ENCODE measurements at regions not wholly inside any gene's neighbourhood (a gene's known extent, or its start where the extent isn't known, plus 50 kb on each side); places are given as distances from the start of the nearest gene placed in this dataset.

DNA sequence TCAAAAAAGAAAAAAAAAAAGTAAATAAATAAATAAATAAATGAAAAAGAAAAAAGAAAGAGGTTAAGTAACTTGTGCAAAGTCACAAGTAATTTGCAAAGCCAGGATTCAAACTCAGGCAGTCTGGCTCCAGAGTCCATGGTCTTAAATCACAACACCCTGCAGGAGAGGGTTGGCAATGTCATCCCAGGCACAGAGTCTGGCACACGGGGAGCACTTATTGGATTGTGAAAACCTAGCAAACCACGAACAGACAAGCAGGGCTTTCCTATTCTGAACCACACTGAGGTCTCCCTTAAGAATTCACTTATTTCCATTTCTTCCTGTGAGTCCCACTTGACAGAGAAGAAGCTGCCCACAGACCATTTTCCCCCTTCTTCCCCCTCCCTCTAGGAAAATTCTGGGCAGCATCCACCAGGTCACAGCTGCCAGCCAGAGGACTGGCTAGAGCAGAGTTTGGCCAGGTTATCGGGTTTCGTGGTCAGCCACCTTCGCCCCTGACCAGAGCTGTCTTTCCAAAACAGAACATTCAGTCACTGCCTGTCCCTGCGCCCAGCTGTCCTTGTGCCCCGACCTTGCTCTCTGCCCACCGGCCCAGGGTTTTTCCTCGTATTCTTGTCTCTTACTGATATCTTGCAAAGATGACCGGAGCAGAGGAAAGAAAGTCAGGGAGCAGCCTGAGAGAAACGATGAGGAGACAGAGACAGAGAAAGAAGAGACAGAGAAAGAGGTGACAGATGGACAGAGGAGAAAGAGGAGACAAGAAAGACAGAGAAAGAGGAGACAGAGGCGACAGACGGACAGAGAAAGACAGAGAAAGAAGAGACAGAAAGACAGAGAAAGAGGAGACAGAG is 106.4 kb upstream of the PTPN1 start:
- no peak for ATAC-seq
- H3K4me1 Mint-ChIP-seq, result peaks cover 8% of the 10 kb centered on the region
- POLR2A ChIA-PET, result no interaction called here
- H3K9me3 Mint-ChIP-seq, result no peaks in the 10 kb centered on the region
- H3K4me3 Mint-ChIP-seq, result no peak overlapping the region
- no peaks in the 10 kb centered on the region for H3K27me3 Mint-ChIP-seq (ENCODE audit: low read depth)
- CTCF ChIA-PET, result no interaction called here
- H3K36me3 Mint-ChIP-seq, result no peaks in the 10 kb centered on the region
- no peak for DNase-seq (ENCODE audit: low spot score)
- no peak overlapping the region for H3K27ac Mint-ChIP-seq
- TF ChIP-seq, protein P1, sequence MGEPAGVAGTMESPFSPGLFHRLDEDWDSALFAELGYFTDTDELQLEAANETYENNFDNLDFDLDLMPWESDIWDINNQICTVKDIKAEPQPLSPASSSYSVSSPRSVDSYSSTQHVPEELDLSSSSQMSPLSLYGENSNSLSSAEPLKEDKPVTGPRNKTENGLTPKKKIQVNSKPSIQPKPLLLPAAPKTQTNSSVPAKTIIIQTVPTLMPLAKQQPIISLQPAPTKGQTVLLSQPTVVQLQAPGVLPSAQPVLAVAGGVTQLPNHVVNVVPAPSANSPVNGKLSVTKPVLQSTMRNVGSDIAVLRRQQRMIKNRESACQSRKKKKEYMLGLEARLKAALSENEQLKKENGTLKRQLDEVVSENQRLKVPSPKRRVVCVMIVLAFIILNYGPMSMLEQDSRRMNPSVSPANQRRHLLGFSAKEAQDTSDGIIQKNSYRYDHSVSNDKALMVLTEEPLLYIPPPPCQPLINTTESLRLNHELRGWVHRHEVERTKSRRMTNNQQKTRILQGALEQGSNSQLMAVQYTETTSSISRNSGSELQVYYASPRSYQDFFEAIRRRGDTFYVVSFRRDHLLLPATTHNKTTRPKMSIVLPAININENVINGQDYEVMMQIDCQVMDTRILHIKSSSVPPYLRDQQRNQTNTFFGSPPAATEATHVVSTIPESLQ (CRISPR knock-in tag; IDR thresholded peaks at IDR 0.05), result no peak
- no peak for TF ChIP-seq AFF4 (CRISPR knock-in tag; IDR thresholded peaks at IDR 0.05; ENCODE audit: borderline replicate concordance)

DNA sequence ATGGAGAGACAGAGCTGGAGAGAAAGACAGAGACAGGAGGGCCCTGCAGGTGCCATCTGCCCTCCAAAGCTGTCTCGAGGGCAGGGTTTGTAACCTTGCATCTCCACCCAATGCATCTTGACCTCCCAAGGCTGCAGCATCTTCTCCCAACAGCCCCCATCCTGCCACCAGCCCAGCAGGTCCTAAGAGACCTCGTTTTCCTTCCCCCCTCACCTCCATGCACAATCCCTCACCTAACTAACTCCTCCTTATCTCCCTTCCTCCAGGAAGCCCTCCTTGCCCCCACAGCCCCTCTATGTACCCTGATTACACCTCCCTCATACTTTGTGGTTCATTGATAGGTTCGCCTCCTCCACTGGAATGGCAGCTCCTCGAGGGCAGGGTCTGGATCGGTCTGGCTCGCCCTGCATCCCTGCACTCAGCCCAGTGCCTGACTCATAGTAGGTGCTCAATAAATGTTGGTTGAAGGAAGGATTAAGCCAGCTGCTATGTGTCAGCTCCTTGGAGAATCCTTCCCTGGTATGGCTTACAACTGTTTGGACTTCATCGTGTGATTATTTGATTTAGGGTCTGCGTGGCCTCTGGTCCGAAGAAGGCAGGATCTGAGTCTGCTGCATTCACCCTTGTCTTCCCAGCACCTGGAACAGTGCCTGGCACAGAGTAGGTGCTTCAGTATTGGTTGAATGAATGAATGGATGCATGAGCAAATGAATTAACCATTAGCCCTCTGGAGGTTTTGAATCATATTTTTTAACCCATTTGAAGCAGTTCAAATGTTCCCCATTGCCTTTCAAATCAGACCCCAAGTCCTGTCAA is 105.6 kb upstream of the PTPN1 start:
- TF ChIP-seq ZNF138 (CRISPR knock-in tag; conservative IDR thresholded peaks at IDR 0.05) (no peak), ZNF317 (CRISPR knock-in tag; IDR thresholded peaks at IDR 0.05; ENCODE audit: borderline replicate concordance, low read depth) (no peak), NR2C2 (CRISPR knock-in tag; IDR thresholded peaks at IDR 0.05) (no peak), TEAD4 (CRISPR knock-in tag; IDR thresholded peaks at IDR 0.05) (no peak), ATF3 (CRISPR knock-in tag; conservative IDR thresholded peaks at IDR 0.05) (no peak), ZNF425 (CRISPR knock-in tag; conservative IDR thresholded peaks at IDR 0.05) (no peak), ZNF396 (CRISPR knock-in tag; IDR thresholded peaks at IDR 0.05; ENCODE audit: borderline replicate concordance) (no peak), HMGA2 (CRISPR knock-in tag; IDR thresholded peaks at IDR 0.05) (no peak), ZNF219 (CRISPR knock-in tag; IDR thresholded peaks at IDR 0.05; ENCODE audit: borderline replicate concordance) (no peak)
- TF ChIP-seq, protein P2, sequence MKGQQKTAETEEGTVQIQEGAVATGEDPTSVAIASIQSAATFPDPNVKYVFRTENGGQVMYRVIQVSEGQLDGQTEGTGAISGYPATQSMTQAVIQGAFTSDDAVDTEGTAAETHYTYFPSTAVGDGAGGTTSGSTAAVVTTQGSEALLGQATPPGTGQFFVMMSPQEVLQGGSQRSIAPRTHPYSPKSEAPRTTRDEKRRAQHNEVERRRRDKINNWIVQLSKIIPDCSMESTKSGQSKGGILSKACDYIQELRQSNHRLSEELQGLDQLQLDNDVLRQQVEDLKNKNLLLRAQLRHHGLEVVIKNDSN (CRISPR knock-in tag; IDR thresholded peaks at IDR 0.05), result no peak
- TF ChIP-seq, protein P1 (CRISPR knock-in tag; IDR thresholded peaks at IDR 0.05), result no peak
- TF ChIP-seq, protein P3, sequence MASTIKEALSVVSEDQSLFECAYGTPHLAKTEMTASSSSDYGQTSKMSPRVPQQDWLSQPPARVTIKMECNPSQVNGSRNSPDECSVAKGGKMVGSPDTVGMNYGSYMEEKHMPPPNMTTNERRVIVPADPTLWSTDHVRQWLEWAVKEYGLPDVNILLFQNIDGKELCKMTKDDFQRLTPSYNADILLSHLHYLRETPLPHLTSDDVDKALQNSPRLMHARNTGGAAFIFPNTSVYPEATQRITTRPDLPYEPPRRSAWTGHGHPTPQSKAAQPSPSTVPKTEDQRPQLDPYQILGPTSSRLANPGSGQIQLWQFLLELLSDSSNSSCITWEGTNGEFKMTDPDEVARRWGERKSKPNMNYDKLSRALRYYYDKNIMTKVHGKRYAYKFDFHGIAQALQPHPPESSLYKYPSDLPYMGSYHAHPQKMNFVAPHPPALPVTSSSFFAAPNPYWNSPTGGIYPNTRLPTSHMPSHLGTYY (CRISPR knock-in tag; IDR thresholded peaks at IDR 0.05), result no peak
- TF ChIP-seq, protein P4, sequence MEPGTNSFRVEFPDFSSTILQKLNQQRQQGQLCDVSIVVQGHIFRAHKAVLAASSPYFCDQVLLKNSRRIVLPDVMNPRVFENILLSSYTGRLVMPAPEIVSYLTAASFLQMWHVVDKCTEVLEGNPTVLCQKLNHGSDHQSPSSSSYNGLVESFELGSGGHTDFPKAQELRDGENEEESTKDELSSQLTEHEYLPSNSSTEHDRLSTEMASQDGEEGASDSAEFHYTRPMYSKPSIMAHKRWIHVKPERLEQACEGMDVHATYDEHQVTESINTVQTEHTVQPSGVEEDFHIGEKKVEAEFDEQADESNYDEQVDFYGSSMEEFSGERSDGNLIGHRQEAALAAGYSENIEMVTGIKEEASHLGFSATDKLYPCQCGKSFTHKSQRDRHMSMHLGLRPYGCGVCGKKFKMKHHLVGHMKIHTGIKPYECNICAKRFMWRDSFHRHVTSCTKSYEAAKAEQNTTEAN (CRISPR knock-in tag; IDR thresholded peaks at IDR 0.05), result no peak
- TF ChIP-seq, protein P5, sequence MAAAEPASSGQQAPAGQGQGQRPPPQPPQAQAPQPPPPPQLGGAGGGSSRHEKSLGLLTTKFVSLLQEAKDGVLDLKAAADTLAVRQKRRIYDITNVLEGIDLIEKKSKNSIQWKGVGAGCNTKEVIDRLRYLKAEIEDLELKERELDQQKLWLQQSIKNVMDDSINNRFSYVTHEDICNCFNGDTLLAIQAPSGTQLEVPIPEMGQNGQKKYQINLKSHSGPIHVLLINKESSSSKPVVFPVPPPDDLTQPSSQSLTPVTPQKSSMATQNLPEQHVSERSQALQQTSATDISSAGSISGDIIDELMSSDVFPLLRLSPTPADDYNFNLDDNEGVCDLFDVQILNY (CRISPR knock-in tag; IDR thresholded peaks at IDR 0.05), result no peak
- CTCF ChIA-PET, result no interaction called here

More for the DNA sequence above, 105.6 kb upstream of the PTPN1 start:
- no peak for ATAC-seq
- Mint-ChIP-seq H3K4me1 (peaks cover 5% of the 10 kb centered on the region; the same call in 1 of the 2 replicates), H3K4me3 (no peak overlapping the region), H3K27ac (no peak overlapping the region), H3K9me3 (no peaks in the 10 kb centered on the region), H3K27me3 (ENCODE audit: low read depth) (no peaks in the 10 kb centered on the region), H3K36me3 (no peaks in the 10 kb centered on the region)
- POLR2A ChIA-PET, result no interaction called here
- no peak for DNase-seq (ENCODE audit: low spot score)

All from WTC11 (cell line).